ENCODE measurements at regions not wholly inside any gene's neighbourhood (a gene's known extent, or its start where the extent isn't known, plus 50 kb on each side); places are given as distances from the start of the nearest gene placed in this dataset.

DNA sequence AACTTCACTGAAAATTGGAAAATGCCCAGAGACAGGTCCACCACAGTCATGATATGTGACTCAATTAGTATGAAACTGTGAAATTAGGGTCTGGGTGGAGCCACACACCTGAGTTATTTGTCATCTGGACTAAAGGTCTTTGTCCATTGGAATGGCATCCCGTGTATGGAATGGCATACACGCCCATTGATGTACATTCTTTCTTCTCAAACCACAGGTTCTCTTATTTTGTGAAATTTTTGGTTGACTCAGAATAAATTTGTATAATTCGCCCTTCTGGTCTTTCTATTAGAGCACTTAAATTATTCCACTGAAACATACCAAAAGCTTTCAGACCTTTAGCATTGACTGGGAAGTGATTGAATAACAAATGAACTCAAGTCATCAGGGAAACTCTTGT, 66.8 kb upstream of the UBE2E1 start:
- DNase-seq = no peak
- H3K27me3 ChIP-seq (ENCODE audit: insufficient read depth, low read length) = peaks cover 5% of the 10 kb centered on the region
- no peak overlapping the region for H3K27ac Mint-ChIP-seq
- no peak overlapping the region for H3K27ac ChIP-seq (ENCODE audit: low read depth, low read length)
- no peak overlapping the region for H3K4me3 Mint-ChIP-seq
- peaks cover 0 to 4% (median 0%) of the 10 kb centered on the region in 4 donors for H3K4me1 Mint-ChIP-seq
- no peaks in the 10 kb centered on the region for H3K4me1 ChIP-seq (ENCODE audit: insufficient read depth, low read length)
- CTCF ChIA-PET (ENCODE audit: partially characterized antibody) = interaction anchor here (0.6 kb wide), 1 partner anchor 34 kb away, joined by 3 read pairs; no protein-coding TSS in a partner anchor
- no peaks in the 10 kb centered on the region for H3K9me3 Mint-ChIP-seq
- H3K36me3 ChIP-seq (ENCODE audit: insufficient read depth, low read length) = no peaks in the 10 kb centered on the region
- no peak overlapping the region for H3K4me3 ChIP-seq (ENCODE audit: low read length in 2 of 2)
- POLR2A ChIA-PET (ENCODE audit: partially characterized antibody) = no interaction called here
- intact Hi-C loops (cut with micrococcal nuclease) = no loop called here
- peaks cover 0 to 4% of the 10 kb centered on the region in 2 donors for H3K27me3 Mint-ChIP-seq
- H3K9me3 ChIP-seq (ENCODE audit: control insufficient read depth in 1 of 2, low read length in 2 of 2) = no peaks in the 10 kb centered on the region
- H3K36me3 Mint-ChIP-seq = no peaks in the 10 kb centered on the region

DNA sequence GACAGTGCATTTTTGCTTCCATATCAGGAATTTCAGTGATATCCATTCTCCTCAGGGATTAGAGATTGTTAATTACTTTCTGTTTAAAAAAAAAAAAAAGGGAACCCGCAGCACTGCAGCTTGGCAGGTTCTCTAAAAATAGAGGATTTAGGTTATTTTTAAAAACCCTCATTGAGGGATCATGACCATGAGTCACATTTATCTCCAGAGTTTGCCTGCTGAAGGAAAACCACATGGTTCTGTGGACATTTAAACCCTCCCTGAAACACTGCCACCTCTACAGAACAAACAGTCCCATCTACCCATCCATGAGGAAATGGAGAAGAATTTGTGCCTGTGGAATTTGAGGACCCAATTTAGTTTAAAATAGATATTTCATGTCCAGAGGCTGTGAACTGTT, 66.2 kb upstream of the UBE2E1 start:
- Mint-ChIP-seq H3K9me3 (no peaks in the 10 kb centered on the region), H3K4me1 (peaks cover 0 to 4% (median 0%) of the 10 kb centered on the region in 4 donors), H3K4me3 (no peak overlapping the region), H3K27me3 (peaks cover 0 to 4% of the 10 kb centered on the region in 2 donors), H3K27ac (no peak overlapping the region), H3K36me3 (no peaks in the 10 kb centered on the region)
- ChIA-PET POLR2A (ENCODE audit: partially characterized antibody) (no interaction called here), CTCF (ENCODE audit: partially characterized antibody) (no interaction called here)
- H3K4me3 ChIP-seq (ENCODE audit: low read length in 2 of 2) = no peak overlapping the region
- no peak for DNase-seq
- H3K4me1 ChIP-seq (ENCODE audit: insufficient read depth, low read length) = no peaks in the 10 kb centered on the region
- intact Hi-C loops (cut with micrococcal nuclease) = no loop called here
- peaks cover 5% of the 10 kb centered on the region for H3K27me3 ChIP-seq (ENCODE audit: insufficient read depth, low read length)
- H3K27ac ChIP-seq (ENCODE audit: low read depth, low read length) = no peak overlapping the region
- no peaks in the 10 kb centered on the region for H3K9me3 ChIP-seq (ENCODE audit: control insufficient read depth in 1 of 2, low read length in 2 of 2)
- H3K36me3 ChIP-seq (ENCODE audit: insufficient read depth, low read length) = no peaks in the 10 kb centered on the region

DNA sequence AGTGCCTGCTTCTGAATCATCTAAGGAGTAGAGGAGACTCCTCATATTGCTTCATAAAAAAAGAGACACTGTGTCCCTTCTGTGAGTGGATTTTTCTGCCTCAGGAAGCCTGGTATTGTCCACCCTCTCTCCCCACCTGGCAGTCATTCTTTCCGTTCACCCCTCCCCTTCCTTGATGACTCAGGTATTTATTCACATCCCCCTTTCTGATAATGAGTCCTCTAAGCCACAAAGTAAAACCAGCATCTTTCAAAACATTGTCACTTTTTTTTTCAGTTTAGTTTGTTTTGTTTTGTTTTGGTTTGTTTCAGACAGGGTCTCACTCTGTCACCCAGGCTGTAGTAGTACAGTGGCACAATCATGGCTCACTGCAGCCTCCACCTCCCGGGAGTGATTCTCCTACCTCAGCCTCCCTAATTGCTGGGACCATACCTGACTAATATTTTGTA, 65.2 kb upstream of the UBE2E1 start:
- Mint-ChIP-seq H3K27ac (peak overlapping the region in 1 of 7 donors; percentile 25), H3K36me3 (no peaks in the 10 kb centered on the region), H3K4me3 (no peak overlapping the region), H3K4me1 (peaks cover 0 to 4% (median 0%) of the 10 kb centered on the region in 4 donors), H3K9me3 (no peaks in the 10 kb centered on the region), H3K27me3 (peaks cover 4 to 6% of the 10 kb centered on the region in 2 donors)
- Histone ChIP-seq H3K27me3 (ENCODE audit: insufficient read depth, low read length) (peaks cover 5% of the 10 kb centered on the region), H3K4me3 (ENCODE audit: low read length in 2 of 2) (no peak overlapping the region), H3K36me3 (ENCODE audit: insufficient read depth, low read length) (no peaks in the 10 kb centered on the region), H3K4me1 (ENCODE audit: insufficient read depth, low read length) (no peaks in the 10 kb centered on the region), H3K9me3 (ENCODE audit: control insufficient read depth in 1 of 2, low read length in 2 of 2) (no peaks in the 10 kb centered on the region), H3K27ac (ENCODE audit: low read depth, low read length) (no peak overlapping the region)
- ChIA-PET CTCF (ENCODE audit: partially characterized antibody) (no interaction called here), POLR2A (ENCODE audit: partially characterized antibody) (no interaction called here)
- intact Hi-C loops (cut with micrococcal nuclease) = no loop called here
- DNase-seq = no peak

GRCh38 chr3:23741036-23741706, 64.6 kb upstream of the UBE2E1 start:
- POLR2A ChIA-PET (ENCODE audit: partially characterized antibody) = no interaction called here
- Histone ChIP-seq H3K27me3 (ENCODE audit: insufficient read depth, low read length) (peaks cover 5% of the 10 kb centered on the region), H3K36me3 (ENCODE audit: insufficient read depth, low read length) (no peaks in the 10 kb centered on the region), H3K4me3 (ENCODE audit: low read length in 2 of 2) (no peak overlapping the region), H3K9me3 (ENCODE audit: control insufficient read depth in 1 of 2, low read length in 2 of 2) (no peaks in the 10 kb centered on the region), H3K4me1 (ENCODE audit: insufficient read depth, low read length) (no peaks in the 10 kb centered on the region), H3K27ac (ENCODE audit: low read depth, low read length) (no peak overlapping the region)
- intact Hi-C loops (cut with micrococcal nuclease) = no loop called here
- H3K27me3 Mint-ChIP-seq = peaks cover 4 to 6% of the 10 kb centered on the region in 2 donors
- H3K27ac Mint-ChIP-seq = no peak overlapping the region
- CTCF ChIA-PET (ENCODE audit: partially characterized antibody) = no interaction called here
- no peaks in the 10 kb centered on the region for H3K36me3 Mint-ChIP-seq
- peaks cover 0 to 4% (median 0%) of the 10 kb centered on the region in 4 donors for H3K4me1 Mint-ChIP-seq
- H3K4me3 Mint-ChIP-seq = no peak overlapping the region
- no peak for DNase-seq
- no peaks in the 10 kb centered on the region for H3K9me3 Mint-ChIP-seq

- Mint-ChIP-seq H3K4me3 (no peak overlapping the region), H3K27ac (no peak overlapping the region), H3K4me1 (peaks cover 0 to 4% (median 0%) of the 10 kb centered on the region in 4 donors), H3K9me3 (no peaks in the 10 kb centered on the region), H3K27me3 (peaks cover 4% of the 10 kb centered on the region in 2 donors), H3K36me3 (no peaks in the 10 kb centered on the region)
- Histone ChIP-seq H3K4me1 (ENCODE audit: insufficient read depth, low read length) (no peaks in the 10 kb centered on the region), H3K4me3 (ENCODE audit: low read length in 2 of 2) (no peak overlapping the region), H3K27ac (ENCODE audit: low read depth, low read length) (no peak overlapping the region), H3K9me3 (ENCODE audit: control insufficient read depth in 1 of 2, low read length in 2 of 2) (no peaks in the 10 kb centered on the region), H3K27me3 (ENCODE audit: insufficient read depth, low read length) (peaks cover 5% of the 10 kb centered on the region), H3K36me3 (ENCODE audit: insufficient read depth, low read length) (no peaks in the 10 kb centered on the region)
- POLR2A ChIA-PET (ENCODE audit: partially characterized antibody) = no interaction called here
- intact Hi-C loops (cut with micrococcal nuclease) = no loop called here
- DNase-seq = no peak
- CTCF ChIA-PET (ENCODE audit: partially characterized antibody) = no interaction called here
Observed at GRCh38 chr3:23743141-23743784, 62.5 kb upstream of the UBE2E1 start.

DNA sequence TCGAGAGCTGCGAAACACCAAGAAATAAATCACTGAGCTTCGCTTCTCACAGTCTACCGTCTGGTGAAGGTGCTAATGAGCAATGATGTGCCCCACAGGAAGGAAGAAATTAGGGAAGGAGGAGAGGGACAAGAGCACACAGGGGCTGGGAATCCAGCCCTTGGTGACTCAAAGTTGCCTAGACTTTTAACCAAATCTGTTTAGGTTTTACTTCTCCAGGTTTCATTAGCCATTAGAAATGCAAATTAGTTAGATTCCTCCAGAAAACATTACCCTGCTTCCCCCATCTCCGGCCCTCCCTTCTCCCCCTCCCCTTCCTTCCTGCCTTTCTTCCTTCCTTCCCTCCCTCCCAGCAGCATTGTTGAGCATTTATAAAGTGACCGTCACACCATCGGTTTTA, 59.3 kb upstream of the UBE2E1 start:
- Mint-ChIP-seq H3K9me3 (no peaks in the 10 kb centered on the region), H3K27ac (no peak overlapping the region), H3K36me3 (no peaks in the 10 kb centered on the region), H3K4me3 (no peak overlapping the region), H3K27me3 (peaks cover 4 to 6% of the 10 kb centered on the region in 2 donors), H3K4me1 (no peaks in the 10 kb centered on the region)
- CTCF ChIA-PET (ENCODE audit: partially characterized antibody) = no interaction called here
- intact Hi-C loops (cut with micrococcal nuclease) = no loop called here
- POLR2A ChIA-PET (ENCODE audit: partially characterized antibody) = no interaction called here
- H3K4me3 ChIP-seq (ENCODE audit: low read length in 2 of 2) = no peak overlapping the region
- no peaks in the 10 kb centered on the region for H3K36me3 ChIP-seq (ENCODE audit: insufficient read depth, low read length)
- H3K9me3 ChIP-seq (ENCODE audit: control insufficient read depth in 1 of 2, low read length in 2 of 2) = no peaks in the 10 kb centered on the region
- peaks cover 5% of the 10 kb centered on the region for H3K27me3 ChIP-seq (ENCODE audit: insufficient read depth, low read length)
- H3K4me1 ChIP-seq (ENCODE audit: insufficient read depth, low read length) = no peaks in the 10 kb centered on the region
- DNase-seq = no peak
- H3K27ac ChIP-seq (ENCODE audit: low read depth, low read length) = no peak overlapping the region

DNA sequence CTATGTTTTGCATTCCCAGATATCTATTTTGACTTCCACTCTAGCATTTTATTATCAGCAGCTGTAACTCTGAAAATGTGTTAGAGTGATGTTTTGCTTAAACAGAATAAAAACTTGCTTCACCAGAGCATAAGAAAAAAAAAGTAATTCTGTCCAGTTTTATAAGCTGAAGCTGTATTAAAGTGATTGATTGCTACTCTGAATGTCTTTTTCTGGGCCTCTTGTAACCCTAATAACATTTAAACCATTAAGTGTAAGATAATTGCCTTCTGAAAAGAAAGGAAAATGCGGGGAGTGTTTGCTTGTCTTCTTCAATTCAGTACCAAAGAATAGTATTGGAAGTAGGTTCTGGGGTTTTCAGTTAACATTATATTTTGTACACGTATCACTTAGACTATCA, 57.9 kb upstream of the UBE2E1 start:
- Mint-ChIP-seq H3K27me3 (peaks cover 4 to 5% of the 10 kb centered on the region in 2 donors), H3K36me3 (no peaks in the 10 kb centered on the region), H3K4me1 (no peaks in the 10 kb centered on the region), H3K4me3 (no peak overlapping the region), H3K27ac (no peak overlapping the region), H3K9me3 (no peaks in the 10 kb centered on the region)
- Histone ChIP-seq H3K4me1 (ENCODE audit: insufficient read depth, low read length) (no peaks in the 10 kb centered on the region), H3K27me3 (ENCODE audit: insufficient read depth, low read length) (no peaks in the 10 kb centered on the region), H3K36me3 (ENCODE audit: insufficient read depth, low read length) (no peaks in the 10 kb centered on the region), H3K27ac (ENCODE audit: low read depth, low read length) (no peak overlapping the region), H3K4me3 (ENCODE audit: low read length in 2 of 2) (no peak overlapping the region), H3K9me3 (ENCODE audit: control insufficient read depth in 1 of 2, low read length in 2 of 2) (no peaks in the 10 kb centered on the region)
- intact Hi-C loops (cut with micrococcal nuclease) = no loop called here
- POLR2A ChIA-PET (ENCODE audit: partially characterized antibody) = no interaction called here
- no peak for DNase-seq
- CTCF ChIA-PET (ENCODE audit: partially characterized antibody) = no interaction called here

Data from CD4-positive, alpha-beta memory T cell (primary cell).